Adrenal gland (tissue), 5 donors: ENCODE measurements at regions not wholly inside any gene's neighbourhood (a gene's known extent, or its start where the extent isn't known, plus 50 kb on each side); places are given as distances from the start of the nearest gene placed in this dataset.

Experiments
- POLR2A ChIP-seq, 2 donors: fragments of 450-650 bp; IDR thresholded peaks; one replicate each; pipeline ENCODE4 v1.6.1; 2017; ENCODE audit warnings: antibody characterized with exemption in 2 of 2, mild to moderate bottlenecking in 2 of 2, moderate library complexity in 1 of 2
- TF ChIP-seq, protein P1 (sequence below), 6 experiments: fragments of 450-650 bp in 4 of 6; fragments of 200-600 bp in 2 of 6; sonication (generic) in 1 of 6; IDR thresholded peaks; 1 replicate in 5 of 6; 2 replicates in 1 of 6; pipeline versions ENCODE4 v1.5.1 to v1.8.0; 2016 to 2021; ENCODE audit warnings: antibody characterized with exemption in 6 of 6, mild to moderate bottlenecking in 2 of 6, moderate library complexity in 1 of 6
- donor health status: DM: no; HTN: no; CAD: no.

DNA sequence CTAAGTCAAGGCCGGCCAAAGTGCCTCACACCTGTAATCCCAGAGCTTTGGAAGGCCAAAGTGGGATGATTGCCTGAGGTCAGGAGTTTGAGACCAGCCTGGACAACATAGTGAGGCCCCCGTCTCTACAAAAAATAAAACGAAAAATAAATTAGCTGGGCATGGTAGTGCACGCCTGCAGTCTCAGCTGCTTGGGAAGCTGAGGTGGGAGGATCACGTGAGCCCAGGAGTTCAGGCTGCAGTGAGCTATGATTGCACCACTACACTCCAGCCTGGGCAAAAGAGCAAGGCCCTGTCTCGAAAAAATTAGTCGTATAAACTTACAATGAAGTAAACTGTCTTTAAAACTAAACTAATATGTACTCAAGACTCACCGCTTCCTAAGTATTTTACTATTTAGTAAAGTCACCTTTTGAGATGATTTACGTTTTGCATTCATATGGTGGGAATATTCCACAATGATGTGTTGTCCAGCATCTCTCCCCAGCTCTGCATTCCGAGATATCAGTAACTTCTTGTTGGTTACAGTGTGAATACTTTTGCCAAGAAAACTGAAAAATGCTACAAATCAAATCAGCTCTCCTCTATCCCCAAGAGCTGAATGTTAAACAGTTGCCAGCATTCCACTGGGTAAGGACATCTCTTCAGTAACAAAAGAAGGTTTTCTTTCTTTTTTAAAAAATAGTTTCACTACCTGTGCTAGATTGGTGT is 84.9 kb upstream of the C21orf91 start:
- TF ChIP-seq, protein P1, sequence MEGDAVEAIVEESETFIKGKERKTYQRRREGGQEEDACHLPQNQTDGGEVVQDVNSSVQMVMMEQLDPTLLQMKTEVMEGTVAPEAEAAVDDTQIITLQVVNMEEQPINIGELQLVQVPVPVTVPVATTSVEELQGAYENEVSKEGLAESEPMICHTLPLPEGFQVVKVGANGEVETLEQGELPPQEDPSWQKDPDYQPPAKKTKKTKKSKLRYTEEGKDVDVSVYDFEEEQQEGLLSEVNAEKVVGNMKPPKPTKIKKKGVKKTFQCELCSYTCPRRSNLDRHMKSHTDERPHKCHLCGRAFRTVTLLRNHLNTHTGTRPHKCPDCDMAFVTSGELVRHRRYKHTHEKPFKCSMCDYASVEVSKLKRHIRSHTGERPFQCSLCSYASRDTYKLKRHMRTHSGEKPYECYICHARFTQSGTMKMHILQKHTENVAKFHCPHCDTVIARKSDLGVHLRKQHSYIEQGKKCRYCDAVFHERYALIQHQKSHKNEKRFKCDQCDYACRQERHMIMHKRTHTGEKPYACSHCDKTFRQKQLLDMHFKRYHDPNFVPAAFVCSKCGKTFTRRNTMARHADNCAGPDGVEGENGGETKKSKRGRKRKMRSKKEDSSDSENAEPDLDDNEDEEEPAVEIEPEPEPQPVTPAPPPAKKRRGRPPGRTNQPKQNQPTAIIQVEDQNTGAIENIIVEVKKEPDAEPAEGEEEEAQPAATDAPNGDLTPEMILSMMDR (IDR thresholded peaks at IDR 0.05) = no peak
- no peak for TF ChIP-seq POLR2A (IDR thresholded peaks at IDR 0.05)
